NOMO-1 (cell line): ENCODE measurements at regions not wholly inside any gene's neighbourhood (a gene's known extent, or its start where the extent isn't known, plus 50 kb on each side); places are given as distances from the start of the nearest gene placed in this dataset.
"Not testable (repeated sequence)": the region's sequence is repeated elsewhere in the genome, so short reads cannot be mapped to it uniquely, and the experiment has no call there.

Source experiments
- DNase-seq, 2 experiments: peaks; one replicate each; lab custom pipeline; 2025; ENCODE audit not compliant: unreplicated experiment in 2 of 2; lab: John Stamatoyannopoulos, UW

DNA sequence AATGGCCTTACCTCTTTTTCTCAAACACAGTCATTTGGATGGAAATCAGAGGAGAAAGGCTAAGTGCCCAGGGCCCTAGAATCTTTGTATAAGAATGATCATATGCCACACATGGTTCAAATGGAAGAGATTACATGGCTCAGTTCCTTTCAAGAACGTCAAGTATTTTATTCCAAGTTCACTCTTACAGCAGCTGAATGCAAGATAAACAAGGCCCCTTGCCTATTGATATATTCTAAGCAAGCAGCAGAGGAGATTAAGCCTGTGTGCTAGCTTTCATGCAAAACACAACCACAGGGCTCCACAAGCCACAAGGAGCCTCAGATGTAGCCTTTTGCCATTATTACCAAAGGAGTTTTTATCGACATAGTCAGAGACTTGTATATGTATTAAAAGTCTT, 55.3 kb upstream of the SLCO6A1 start:
- DNase-seq: no peak

DNA sequence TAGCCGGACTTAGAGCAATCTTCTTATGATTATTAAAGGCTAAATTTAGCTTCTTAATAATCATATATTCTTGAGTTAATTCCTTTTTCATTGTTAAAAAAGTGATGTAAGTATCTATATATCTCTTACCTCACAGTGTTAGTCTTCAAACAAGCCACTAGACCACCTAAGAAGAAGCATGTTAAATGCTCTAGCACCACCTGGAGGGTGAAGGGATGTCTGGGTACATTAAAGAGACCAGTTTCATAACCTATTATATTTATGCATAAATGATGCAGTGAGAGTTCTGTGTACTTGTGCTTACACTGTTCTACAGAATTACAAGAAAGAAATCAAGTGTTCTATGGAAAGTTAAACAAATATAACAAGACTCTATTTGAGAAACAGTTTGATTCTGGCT, 55.9 kb upstream of the SLCO6A1 start:
- no peak for DNase-seq

DNA sequence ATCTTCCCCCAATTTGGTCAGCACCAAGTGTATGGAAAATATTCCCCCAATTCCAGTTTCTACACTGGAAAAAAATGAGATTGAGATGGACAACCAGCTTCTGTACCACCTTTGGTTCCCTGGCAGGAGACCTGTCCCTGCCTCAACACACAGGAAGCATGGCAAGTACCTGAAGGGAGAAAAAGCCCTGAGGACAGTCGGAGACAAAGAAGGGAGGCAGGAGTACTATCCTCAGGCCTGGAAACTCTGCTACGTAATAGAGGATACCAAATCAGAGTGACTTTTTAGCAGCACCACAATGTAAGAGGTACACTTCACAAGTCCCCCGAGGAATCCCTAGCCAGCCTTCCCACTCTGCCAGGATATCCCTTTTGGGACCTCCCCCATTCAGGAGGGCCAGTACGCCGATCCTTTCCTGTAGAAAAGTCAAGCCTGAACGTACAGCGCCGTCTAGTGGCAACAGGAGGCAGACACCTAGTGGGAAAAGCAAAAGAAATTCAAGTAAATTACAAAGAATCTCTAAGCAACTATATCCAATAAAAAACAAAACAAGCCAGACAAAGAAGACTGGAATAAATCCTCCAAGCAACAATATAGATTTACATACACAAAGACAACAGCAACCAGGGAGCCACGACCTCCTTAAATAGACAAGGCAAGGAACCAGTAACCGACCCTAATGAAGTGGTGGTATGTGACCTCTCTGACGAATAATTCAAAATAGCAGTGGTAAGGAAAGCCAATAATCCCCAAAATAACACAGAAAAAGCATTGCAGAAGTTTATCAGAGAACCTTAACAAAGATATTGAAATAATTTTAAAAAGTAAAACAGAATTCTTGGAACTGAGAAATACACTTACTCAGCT, 63.3 kb upstream of the SLCO6A1 start:
- peak in 1 of 2 experiments; percentile 10 for DNase-seq

DNA sequence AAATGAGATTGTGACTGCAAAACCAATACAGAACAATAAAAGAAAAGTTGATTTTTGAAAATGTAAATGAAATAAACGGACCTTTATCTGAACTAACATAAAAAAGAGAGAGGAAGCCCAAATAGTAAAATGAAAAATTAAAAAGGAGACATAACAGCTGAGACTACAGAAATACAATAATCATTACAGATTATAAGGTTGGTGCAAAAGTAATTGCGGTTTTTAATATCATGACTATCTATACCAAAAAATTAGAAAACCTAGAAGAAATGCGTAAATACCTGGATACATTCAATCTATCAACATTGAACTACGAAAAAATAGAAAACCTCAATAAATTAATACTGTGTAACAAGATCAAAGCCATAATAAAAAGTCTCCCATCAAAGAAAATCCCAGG, 71.9 kb upstream of the SLCO6A1 start:
- DNase-seq: no peak

DNA sequence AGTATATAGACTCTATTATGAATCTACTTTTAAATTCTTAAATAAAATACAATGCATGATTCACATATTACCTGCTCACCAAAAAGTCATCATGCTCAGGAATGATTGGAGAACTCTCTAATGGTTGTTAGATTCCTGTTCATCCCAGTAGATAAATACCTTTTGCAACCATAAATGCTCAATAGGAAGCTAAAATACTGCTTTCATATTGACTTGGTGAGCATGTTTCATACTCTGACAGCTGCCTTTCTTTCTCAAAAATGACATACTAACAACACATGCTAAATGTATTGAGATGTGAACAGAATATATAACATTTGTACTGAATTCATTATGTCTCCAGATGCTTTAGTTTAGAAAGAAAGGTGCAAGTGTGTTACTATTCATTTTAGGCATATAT, 79.6 kb upstream of the SLCO6A1 start:
- DNase-seq: no peak

DNA sequence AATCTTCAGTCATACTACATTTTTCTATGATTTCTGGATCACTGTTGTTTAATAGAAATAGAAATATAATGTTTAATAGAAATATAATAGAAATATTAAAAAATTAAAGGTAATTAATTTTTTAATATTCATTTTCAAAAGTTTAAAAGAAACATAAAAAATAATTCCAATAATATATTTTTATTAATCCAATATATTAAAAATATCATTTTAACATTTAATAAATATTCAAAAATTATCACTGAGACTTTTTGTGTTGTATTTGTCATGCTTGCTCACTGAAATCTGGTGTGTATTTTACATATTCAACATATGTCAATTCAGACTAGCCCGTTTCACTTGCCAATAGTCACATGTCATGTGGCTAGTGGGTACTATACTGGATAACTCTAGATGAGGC, 80.6 kb upstream of the SLCO6A1 start:
- no peak for DNase-seq

DNA sequence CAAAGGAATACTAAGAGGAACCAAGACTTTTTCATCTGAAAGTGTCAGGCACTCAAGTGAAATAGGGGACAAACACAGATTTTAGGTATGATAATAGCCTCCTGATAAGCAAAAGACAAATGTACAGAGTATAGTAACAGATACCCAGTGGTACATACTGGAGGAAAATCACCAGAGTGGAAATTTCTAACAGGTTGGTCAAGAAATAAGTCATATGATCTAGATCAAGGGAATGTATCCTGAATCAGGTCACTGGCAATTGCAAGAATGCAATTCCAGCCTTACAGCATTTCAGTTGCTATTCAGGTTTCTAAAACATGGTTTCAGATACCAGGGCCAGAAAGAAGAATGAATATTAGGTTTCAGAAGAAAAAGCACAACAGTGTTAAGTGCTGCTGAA, 82.2 kb upstream of the SLCO6A1 start:
- no peak for DNase-seq

DNA sequence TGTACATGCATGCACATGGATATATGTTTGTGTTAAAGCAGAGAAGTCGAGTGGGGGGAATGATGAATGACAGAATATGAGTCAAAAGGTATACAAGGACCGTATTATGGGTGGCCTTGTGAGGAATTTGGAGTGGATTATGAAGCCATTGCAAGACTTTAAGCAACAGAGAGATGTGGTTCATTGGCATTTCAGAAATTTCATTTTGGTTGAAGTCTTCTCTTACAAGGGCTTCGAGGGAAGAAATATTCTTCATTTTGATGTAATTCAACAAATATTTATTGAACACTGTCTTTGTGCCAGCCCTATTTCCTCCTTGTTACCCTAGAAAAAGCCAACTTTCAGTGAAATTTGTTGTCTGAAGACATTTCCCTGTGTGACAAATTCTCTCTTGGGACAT, 83.9 kb upstream of the SLCO6A1 start:
- DNase-seq: no peak

DNA sequence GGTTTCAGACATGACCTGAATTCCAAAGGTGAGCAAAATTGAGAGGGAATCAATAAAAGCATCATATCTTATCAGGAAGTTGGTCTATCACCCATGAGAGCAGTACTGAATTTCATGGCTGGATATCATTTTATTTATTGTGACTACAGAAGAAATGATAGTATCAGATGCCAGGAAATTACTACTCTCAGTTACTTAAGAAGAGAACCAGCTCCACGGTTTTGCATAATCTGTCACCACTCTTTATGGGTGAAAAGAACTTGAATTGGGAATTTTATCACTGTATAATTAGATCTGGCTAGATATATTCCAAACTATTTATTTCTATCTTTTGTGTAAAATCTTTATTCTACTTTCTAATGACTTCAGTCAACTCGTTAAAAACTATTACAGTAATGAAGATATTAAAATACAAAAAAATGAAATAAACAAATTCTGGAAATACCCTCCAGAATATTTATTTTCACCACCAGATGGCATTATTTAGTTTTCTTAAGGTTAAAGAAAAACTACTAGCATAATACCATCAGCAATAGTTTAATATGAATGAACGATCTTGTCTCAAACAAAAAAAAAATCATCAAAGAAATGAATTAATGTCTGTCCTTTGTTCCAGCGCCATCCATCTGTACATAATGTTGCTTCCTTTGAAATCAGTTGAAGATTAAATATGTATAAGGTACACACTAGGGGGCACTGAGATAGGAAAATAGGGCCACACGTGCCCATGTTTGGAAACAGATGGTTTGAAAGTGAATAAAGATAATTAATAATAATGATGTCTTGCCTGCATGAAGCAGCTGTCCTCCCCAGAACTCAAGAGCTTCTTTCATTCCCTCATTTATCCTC, 84.7 kb upstream of the SLCO6A1 start:
- DNase-seq: peak in 1 of 2 experiments; percentile 23

DNA sequence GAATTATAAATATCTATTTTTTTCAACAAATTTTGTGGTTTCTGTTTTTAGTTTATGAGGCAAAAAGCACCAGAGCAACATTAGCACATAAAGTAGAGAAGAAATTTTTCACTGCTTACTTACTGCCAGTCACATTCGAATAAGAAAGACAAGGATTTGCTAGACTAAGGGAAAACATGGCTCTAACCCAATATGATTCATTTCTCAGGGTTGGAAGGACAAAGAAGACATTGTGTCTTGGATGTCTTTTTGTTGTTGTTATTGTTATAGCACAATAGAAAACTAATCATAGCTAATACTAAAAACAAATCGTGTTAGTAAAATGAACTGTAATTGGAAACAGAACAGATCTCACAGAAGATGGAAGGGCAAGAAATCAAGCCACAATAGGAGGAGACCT, 90.9 kb upstream of the SLCO6A1 start:
- DNase-seq: no peak

DNA sequence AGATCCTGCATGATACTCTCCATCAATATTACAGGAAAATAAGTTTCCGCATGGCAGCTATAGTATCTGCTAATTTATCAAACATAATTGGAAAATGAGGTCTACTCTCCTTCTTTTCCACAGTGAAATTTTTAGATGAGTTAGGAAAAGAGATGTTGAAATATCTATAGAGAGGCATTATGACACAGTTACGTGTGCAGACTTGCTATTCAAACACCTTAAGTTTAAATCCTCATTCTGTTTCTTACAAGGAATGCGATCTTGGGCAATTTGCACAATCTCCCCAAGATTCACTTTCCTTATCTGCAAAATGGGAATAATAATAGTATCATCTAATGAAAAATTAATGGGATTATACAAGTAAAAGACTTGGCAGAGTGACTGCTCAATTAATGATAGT, 91.7 kb upstream of the SLCO6A1 start:
- no peak for DNase-seq

DNA sequence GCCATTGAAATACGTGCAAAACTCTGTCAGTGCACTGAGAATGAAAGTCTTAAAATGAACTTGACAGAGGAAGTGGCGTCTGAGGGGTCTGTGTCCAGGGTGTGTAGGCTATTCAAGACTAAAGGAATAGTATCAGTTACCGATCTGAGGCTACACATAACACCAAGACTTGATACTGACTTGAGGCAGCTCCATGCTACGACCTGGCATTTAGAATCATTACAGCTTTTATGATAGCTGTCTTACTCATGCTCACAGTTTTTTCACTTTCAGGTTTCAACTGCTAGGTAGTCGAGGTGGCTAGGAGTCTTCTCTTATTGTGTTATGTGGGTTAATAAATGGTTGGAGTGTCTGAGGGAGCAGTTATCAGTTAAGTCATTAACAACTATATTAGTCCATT, 92.8 kb upstream of the SLCO6A1 start:
- DNase-seq: no peak

DNA sequence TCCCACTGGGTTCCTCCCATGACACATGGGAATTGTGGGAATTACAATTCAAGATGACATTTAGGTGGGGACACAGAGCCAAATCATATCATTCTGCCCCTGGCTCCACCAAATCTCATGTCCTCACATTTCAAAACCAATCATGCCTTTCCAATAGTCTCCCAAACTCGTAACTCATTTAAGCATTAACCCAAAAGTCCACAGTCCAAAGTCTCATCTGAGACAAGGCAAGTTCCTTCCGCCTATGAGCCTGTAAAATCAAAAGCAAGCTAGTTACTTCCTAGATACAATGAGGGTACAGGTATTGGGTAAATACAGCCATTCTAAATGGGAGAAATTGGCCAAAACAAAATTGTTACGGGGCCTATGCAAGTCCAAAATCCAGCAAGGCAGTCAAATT, 93.8 kb upstream of the SLCO6A1 start:
- not testable (repeated sequence) for DNase-seq

DNA sequence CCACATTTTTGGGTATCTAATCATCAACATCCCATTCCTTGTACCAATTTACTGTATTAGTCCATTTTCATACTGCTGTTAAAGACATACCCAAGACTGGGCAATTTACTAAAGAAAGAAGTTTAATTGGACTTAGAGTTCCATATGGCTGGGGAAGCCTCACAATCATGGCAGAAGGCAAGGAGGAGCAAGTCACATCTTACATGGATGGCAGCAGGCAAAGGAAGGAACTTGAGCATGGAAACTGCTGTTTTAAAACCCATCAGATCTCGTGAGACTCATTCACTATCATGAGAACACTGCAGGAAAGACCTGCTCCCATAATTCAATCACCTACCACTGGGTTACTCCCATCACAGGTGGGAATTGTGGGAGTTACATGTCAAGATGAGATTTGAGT, 95.4 kb upstream of the SLCO6A1 start:
- no peak for DNase-seq

DNA sequence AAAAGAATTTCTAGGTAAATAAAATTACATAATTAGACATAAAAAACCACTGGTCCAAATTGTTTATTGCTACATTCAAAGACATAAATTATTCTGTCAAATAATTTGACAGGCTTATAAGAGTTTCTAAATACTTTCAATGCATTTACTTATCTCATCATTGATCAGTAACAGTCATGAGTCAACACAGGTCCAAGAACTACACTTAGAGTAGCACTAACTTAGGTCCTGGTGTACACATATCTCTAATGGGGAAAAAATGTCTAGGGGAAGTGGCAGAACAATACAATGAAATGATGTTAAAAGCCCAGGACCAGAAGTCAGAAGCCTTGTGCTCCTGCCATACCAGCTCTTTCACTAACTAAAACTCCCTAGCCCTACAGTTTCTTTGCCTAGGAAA, 96.5 kb upstream of the SLCO6A1 start:
- DNase-seq: no peak

DNA sequence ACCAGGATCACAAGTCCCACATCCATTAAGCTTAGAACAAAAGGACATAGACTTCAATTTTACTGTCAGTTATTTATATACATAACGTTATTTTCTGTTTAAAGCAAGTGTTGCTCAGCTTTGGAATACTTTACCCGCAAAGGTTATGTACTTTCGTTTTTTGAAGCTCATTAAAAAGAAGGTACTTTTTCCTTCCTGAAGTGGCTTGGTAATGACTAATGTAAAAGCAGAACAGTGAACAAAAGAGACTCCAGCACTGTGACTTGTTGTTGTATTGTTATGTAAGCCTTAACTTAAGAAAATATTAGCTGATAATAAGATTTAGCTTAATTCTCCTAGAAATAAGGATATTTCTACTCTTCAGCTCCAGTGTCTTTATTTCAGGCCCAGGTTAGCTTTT, 97.3 kb upstream of the SLCO6A1 start:
- peak in 1 of 2 experiments; percentile 42 for DNase-seq

DNA sequence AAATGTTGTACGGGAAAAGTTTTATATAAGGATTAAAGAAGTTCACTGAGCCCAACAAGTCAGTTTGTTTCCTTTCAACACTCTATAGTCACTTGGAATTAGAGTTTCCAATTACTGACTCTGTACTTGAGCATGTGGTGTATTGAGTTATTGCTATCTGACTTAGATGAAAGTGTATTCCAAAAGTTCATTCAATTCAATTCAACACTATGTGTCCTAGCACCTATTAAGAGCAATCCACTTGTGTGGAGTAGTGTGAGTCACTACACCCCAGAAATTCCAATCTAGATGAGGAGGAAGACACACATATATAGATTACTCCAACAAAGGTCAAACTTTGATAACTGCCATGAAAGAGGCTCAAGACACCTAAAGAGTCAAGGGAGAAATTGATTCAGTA, 98.2 kb upstream of the SLCO6A1 start:
- no peak for DNase-seq

DNA sequence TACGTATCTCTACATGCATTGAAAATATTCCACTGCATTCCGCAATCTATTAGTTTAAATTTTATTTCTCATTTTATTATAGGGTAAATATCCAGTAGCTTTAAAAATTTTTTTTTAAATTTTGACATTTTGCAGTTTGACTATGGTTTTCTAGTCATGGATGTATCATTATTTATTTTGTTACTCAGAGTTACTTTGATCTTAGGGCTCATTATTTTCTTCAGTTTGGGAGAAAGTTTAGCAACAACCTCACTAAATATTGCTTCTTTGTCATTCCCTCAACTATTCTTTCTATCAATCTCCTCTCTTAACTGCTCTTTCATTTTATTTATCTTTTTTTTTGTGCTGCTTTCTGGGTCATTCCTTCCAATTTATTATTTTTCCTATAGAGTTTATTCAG, 100.5 kb upstream of the SLCO6A1 start:
- no peak for DNase-seq

DNA sequence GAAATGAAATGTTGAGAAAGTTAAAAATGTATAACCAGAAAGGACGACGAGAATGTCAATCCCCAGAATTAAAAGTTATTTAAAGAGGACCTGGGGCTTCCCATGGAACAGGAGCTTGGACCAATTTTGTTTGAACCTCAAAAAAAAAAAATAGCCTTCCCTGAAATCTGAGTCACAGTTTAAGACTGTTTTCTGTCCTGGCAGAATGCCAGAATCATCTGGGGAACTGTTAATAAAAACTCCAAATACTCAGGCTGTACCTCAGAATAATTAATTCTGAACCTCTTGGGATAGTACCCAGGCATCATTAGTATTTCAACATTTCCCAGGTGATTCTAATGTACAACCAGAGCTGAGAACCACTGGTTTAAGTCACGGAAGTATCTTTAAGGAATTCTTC, 102.2 kb upstream of the SLCO6A1 start:
- no peak for DNase-seq

DNA sequence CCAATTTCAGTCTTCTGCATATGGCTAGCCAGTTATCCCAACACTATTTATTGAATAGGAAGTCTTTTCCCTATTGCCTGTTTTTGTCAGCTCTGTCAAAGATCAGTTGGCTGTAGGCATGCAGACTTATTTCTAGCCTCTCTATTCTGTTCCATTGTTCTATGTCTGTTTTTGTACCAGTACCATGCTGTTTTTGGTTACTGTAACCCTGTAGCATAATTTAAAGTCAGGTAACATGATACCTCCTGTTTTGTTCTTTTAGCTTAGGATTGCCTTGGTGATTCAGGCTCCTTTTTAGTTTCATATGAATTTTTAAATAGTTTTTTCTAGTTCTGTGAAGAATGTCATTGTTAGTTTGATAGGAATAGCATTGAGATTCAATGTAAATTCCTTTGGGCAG, 104.9 kb upstream of the SLCO6A1 start:
- DNase-seq: no peak

DNA sequence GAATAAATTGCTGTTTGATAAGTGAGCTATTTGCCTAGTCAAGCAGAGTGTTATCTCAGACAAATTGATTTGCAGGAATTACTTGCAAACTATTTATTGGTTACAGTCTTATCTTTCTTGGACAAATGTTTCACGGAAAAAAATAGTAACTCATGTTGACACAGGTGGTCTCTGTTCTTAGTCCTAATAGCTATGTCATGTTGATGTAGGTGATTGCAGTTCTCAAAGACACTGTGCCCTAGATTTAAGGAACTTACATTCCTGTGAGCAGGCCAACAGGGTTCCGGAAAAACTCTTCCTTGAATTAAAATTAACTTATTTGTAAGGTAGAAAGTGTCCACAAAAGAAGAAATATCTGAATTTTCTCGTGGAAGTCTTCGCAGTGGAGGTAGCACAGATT, 109.6 kb upstream of the SLCO6A1 start:
- no peak for DNase-seq

DNA sequence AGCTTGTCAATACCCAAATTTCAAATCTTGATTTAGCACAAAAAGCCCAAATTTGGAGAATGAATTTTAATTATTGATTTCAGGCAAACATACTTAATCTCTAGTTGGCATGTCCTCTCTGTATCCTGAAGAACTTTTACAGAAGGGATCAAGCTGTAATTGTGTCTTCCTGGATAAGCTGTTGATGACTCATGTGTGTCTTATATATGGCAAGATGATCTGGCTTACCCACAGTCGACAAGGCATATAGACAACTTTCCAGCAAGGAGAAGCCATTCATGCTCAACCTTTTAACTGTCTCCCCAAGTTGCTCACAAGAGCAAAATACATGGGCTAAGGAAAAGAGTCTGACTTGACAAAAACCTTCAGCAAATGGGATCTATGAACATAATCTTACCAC, 112.5 kb upstream of the SLCO6A1 start:
- DNase-seq: no peak
